Activated T-cell treated with anti-CD3 and anti-CD28 coated beads for 4 hours (primary cell): ENCODE measurements at regions not wholly inside any gene's neighbourhood (a gene's known extent, or its start where the extent isn't known, plus 50 kb on each side); places are given as distances from the start of the nearest gene placed in this dataset.

Experiments used
- DNase-seq: peaks from one replicate; pipeline ENCODE4 v3.0.0-alpha.2; 2020

- DNase-seq, result no peak
Observed at GRCh38 chr22:47390026-47390970, 627.8 kb downstream of the TBC1D22A start.

GRCh38 chr22:47389201-47389600 is 626.8 kb downstream of the TBC1D22A start:
- DNase-seq, result no peak

GRCh38 chr22:47388778-47389177 is 626.3 kb downstream of the TBC1D22A start:
- no peak for DNase-seq

- DNase-seq, result no peak
Observed at GRCh38 chr22:47388331-47388730, 625.9 kb downstream of the TBC1D22A start.

GRCh38 chr22:47386812-47387510 is 624.5 kb downstream of the TBC1D22A start:
- DNase-seq, result no peak

GRCh38 chr22:47384977-47385376 is 622.5 kb downstream of the TBC1D22A start:
- DNase-seq, result no peak

GRCh38 chr22:47382164-47382890 is 619.9 kb downstream of the TBC1D22A start:
- DNase-seq, result no peak

- no peak for DNase-seq
Observed at GRCh38 chr22:47381240-47381639, 618.8 kb downstream of the TBC1D22A start.

GRCh38 chr22:47380692-47381091 is 618.2 kb downstream of the TBC1D22A start:
- no peak for DNase-seq

GRCh38 chr22:47379037-47379436 is 616.6 kb downstream of the TBC1D22A start:
- no peak for DNase-seq

GRCh38 chr22:47377926-47378560 is 615.6 kb downstream of the TBC1D22A start:
- DNase-seq, result no peak

- no peak for DNase-seq
Observed at GRCh38 chr22:47376901-47377505, 614.6 kb downstream of the TBC1D22A start.

GRCh38 chr22:47376322-47376700 is 613.9 kb downstream of the TBC1D22A start:
- no peak for DNase-seq

- DNase-seq, result no peak
Observed at GRCh38 chr22:47375621-47376321, 613.3 kb downstream of the TBC1D22A start.

GRCh38 chr22:47374901-47375575 is 612.6 kb downstream of the TBC1D22A start:
- DNase-seq, result no peak

GRCh38 chr22:47374273-47374771 is 611.9 kb downstream of the TBC1D22A start:
- DNase-seq, result no peak

- no peak for DNase-seq
Observed at GRCh38 chr22:47373648-47374272, 611.3 kb downstream of the TBC1D22A start.

- DNase-seq, result no peak
Observed at GRCh38 chr22:47372596-47373385, 610.3 kb downstream of the TBC1D22A start.

GRCh38 chr22:47372111-47372581 is 609.7 kb downstream of the TBC1D22A start:
- no peak for DNase-seq
